Activated CD4-positive, alpha-beta T cell treated with anti-CD3 and anti-CD28 coated beads, Interleukin-2, amount 50 U/mL, for 48 hours (primary cell): ENCODE measurements at regions not wholly inside any gene's neighbourhood (a gene's known extent, or its start where the extent isn't known, plus 50 kb on each side); places are given as distances from the start of the nearest gene placed in this dataset.
"Not testable (repeated sequence)": the region's sequence is repeated elsewhere in the genome, so short reads cannot be mapped to it uniquely, and the experiment has no call there.

Source experiments
- DNase-seq, 2 experiments: peaks; one replicate each; pipeline ENCODE4 v3.0.0-alpha.2; 2020

GRCh38 chr10:53325066-53325465, 552.5 kb upstream of the MBL2 start:
- DNase-seq, result no peak

- no peak for DNase-seq
Measured at GRCh38 chr10:53315709-53316108, 543.1 kb upstream of the MBL2 start.

GRCh38 chr10:53314876-53315275, 542.3 kb upstream of the MBL2 start:
- DNase-seq, result no peak

GRCh38 chr10:53298443-53298842, 525.9 kb upstream of the MBL2 start:
- DNase-seq, result no peak

- no peak for DNase-seq
Measured at GRCh38 chr10:53284615-53285182, 512.1 kb upstream of the MBL2 start.

GRCh38 chr10:53276797-53277196, 504.2 kb upstream of the MBL2 start:
- DNase-seq, result no peak

GRCh38 chr10:53269482-53269881, 496.9 kb upstream of the MBL2 start:
- no peak for DNase-seq

- no peak for DNase-seq
Measured at GRCh38 chr10:53260213-53260612, 487.6 kb upstream of the MBL2 start.

- no peak for DNase-seq
Measured at GRCh38 chr10:53256623-53257022, 484.0 kb upstream of the MBL2 start.

GRCh38 chr10:53255661-53256205, 483.1 kb upstream of the MBL2 start:
- no peak for DNase-seq

- no peak for DNase-seq
Measured at GRCh38 chr10:53253221-53253620, 480.6 kb upstream of the MBL2 start.

GRCh38 chr10:53239873-53240272, 467.3 kb upstream of the MBL2 start:
- DNase-seq, result no peak

- DNase-seq, result no peak
Measured at GRCh38 chr10:53236941-53237340, 464.4 kb upstream of the MBL2 start.

GRCh38 chr10:53233749-53234148, 461.2 kb upstream of the MBL2 start:
- DNase-seq, result no peak

- DNase-seq, result no peak
Measured at GRCh38 chr10:53230651-53231050, 458.1 kb upstream of the MBL2 start.

- DNase-seq, result no peak
Measured at GRCh38 chr10:53223851-53224250, 451.3 kb upstream of the MBL2 start.

GRCh38 chr10:53222806-53223205, 450.2 kb upstream of the MBL2 start:
- DNase-seq, result no peak

- no peak for DNase-seq
Measured at GRCh38 chr10:53209944-53210611, 437.5 kb upstream of the MBL2 start.

GRCh38 chr10:53183733-53184132, 411.1 kb upstream of the MBL2 start:
- DNase-seq, result no peak

GRCh38 chr10:53177468-53177867, 404.9 kb upstream of the MBL2 start:
- no peak for DNase-seq

GRCh38 chr10:53166325-53166724, 393.7 kb upstream of the MBL2 start:
- no peak for DNase-seq

GRCh38 chr10:53162856-53163255, 390.3 kb upstream of the MBL2 start:
- no peak for DNase-seq

- no peak for DNase-seq
Measured at GRCh38 chr10:53161231-53161630, 388.6 kb upstream of the MBL2 start.

- DNase-seq, result not testable (repeated sequence)
Measured at GRCh38 chr10:53155674-53156073, 383.1 kb upstream of the MBL2 start.

GRCh38 chr10:53153831-53154230, 381.2 kb upstream of the MBL2 start:
- no peak for DNase-seq
